ENCODE measurements at regions not wholly inside any gene's neighbourhood (a gene's known extent, or its start where the extent isn't known, plus 50 kb on each side); places are given as distances from the start of the nearest gene placed in this dataset.
"Not testable (repeated sequence)": the region's sequence is repeated elsewhere in the genome, so short reads cannot be mapped to it uniquely, and the experiment has no call there.

DNA sequence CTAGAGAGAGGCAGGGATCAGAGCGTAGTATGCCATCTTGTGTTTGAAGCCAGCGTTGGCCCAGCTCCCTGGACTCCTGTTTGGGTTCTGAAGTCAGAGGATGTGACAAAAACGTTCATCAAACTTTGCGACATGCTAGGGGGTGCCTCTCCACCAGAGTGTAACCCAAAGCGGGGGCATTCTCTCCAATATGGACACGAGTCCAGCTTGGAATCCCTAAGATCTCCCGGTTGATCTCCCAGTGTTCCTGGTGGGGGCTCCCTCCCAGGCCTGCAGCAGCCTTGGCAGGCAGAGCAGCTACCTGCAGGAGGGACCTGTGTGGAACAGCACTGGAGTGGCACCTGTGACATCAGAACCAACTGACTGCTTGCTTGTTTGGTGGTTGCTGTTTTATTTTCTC, 218.8 kb upstream of the ECI2 start:
- no peak for DNase-seq (ENCODE audit: low read depth in 2 of 2)

DNA sequence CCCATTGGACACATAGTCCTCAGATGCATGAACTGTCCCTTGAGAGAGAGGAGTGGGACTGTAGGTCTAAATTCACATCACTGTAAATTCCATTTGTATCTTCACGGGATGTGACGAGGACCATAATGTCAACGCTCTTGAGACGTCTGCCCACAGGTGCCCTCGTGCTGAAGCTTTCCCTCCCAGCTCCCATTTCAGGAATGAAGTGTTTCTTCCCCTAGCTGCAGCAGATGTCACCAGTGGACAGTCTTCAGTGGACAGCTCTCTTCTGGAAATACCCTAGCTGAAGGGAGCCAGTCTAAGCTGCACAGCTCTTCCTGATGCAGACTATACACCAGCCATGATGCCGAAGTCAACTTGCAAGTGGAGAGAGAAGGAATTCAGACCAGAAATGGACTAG, 217.4 kb upstream of the ECI2 start:
- no peak for DNase-seq (ENCODE audit: low read depth in 2 of 2)

DNA sequence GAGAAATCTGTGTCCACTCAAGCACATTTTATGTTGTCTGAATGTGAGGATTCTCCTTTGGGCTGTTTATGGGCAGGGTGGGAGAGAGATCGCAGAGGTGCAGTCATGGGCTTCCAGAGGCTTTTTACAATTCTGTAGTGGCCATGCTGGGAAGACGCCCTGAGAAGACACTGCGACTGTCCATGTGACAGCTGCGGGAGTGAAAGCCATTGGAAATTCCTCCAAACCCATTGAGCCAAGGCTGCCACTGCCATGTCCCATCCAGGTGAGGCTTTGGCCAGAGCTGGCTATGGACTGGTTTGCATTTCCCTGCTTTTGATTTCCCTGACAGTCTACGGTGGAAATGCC, 216.9 kb upstream of the ECI2 start:
- no peak for DNase-seq (ENCODE audit: low read depth in 2 of 2)

DNA sequence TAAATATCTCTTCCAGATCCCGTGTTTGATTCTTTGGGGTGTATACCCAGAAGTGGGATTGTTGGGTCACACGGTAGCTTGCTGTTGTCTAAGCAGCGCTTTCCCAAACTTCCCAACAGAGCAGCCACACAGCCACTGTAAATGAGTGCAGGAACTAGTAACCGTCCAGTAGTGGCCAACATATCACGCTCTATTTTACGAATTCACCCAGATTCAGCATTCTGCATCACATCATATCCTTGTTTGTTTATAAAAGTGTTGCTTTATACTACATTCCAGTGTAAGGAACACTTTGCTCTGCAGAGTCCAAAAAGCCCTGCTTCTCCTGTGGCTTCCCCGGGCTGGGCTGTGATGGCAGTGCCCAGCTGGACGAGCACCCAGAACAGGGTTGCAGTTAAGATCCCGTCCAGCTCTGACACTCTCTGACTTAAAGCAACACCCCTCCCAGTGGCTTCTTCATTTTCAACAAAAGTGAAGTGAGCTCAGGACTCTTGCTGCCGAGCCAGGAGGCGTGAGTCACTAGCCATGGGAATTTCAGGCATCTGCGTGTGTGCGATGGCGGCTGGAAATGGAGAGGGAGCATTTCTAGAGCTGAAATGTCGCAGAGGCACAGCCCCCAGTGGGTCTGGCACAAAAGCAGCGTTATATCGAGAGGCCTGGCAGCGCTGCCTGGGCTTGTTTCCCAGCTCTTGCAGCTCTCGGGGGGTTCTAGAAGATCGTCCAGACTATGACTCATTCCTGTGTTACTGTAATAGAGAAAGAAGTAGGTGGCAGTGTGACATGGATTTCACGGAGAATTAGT, 216.3 kb upstream of the ECI2 start:
- no peak for DNase-seq (ENCODE audit: low read depth in 2 of 2)

DNA sequence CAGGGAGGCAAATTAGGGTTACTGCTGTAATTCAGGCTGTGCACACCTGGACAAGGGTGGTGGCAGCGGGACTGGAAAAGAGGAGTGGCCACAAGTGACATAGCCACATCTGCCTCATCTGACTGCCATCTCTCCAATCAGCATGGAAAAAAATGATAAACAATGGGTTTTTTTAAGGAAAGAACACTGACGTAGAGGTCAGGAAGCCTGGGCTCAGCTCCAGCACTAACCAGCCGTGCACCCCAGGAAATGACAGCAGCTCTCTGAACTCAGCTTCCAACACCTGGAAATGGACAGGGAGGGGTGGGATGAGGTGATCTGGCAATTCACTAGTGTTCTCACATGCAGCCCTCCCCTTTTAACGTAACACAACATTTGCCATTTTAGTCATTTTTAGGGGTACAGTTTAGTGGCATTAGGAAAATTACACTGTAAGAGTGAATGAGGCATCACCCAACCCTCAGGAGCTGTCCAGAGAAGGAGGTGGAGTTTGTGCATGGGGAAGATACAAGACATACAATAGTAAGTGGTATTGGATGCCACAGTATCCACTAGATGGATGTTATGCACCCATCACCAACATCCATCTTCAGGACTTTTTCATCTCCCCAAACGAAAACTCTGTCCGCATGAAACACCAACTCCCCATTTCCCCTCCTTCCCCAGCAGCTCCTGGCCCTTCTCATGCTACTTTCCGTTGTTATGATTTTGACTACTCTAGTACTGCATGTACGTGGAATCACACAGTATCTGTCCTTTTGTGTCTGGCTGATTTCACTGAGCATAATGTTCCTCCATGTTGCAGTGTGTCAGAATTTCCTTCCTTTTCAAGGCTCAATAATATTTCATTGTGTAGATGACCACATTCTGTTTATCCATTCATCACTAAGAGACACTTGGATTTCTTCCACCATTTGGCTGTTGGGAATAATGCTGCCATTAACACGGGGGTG, 215.5 kb upstream of the ECI2 start:
- no peak for DNase-seq (ENCODE audit: low read depth in 2 of 2)

DNA sequence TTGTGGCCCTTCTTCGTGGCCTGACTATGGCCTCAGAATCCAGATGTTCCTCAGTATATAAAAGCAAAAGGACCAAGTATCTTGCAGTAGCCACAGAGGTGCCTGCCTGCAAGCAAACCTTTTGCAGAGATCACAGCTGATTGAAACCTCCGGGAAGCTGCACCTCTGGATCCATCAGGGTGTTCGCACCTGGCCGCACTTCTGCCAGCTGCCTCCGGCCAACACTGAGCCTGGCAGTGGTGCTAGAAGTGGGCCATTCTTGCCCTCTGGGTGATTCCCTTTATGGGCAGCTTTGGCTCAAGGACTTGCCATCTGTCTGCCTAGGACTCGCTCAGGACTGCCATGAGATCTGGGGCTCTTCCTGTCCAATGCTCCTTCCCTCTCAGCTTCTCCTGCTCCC, 214.6 kb upstream of the ECI2 start:
- no peak for DNase-seq (ENCODE audit: low read depth in 2 of 2)

DNA sequence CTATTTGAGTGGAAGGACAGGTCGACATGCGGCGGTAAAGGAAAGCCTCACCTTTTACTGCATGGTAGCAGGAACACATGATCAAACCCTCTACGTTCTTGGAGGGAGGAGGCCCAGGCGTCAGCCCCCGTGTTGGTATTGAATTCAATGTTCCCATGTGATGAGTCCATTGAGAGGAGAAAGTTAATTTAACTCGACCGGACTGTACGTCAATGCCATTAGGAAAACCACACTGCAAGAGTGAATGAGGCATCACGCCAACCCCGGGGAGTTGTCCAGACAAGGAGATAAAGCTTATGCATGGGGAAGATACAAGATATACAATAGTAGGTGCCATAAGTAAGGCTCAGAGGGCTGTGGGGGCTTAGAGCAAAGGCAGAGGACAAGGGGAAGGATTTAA, 213.9 kb upstream of the ECI2 start:
- no peak for DNase-seq (ENCODE audit: low read depth in 2 of 2)

DNA sequence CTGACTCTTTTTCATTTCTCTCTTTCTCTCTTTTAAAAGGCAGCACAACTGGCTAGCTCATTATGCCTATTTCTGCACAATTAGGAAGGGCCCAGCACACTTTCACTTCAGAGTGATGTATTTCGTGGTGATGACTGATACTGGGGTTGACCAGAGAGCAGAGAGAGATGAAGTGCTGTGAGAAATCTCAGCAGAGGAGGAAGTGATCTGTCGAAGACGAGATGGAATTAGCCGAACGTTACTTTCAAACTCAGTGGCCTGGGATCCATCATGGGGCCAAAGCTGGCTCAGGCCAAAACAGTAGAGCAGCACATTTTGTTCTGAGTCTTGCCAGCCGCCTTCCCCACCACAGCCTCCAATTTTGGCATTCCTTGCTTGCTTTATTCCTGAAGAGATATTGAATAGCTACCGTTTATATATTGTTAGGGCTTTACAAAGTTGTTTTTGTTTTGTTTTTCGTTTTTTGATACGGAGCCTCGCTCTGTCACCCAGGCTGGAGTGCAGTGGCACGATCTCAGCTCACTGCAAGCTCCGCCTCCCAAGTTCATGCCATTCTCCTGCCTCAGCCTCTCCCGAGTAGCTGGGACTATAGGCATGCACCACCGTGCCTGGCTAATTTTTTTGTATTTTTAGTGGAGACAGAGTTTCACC, 213.2 kb upstream of the ECI2 start:
- DNase-seq (ENCODE audit: low read depth in 2 of 2): no peak

DNA sequence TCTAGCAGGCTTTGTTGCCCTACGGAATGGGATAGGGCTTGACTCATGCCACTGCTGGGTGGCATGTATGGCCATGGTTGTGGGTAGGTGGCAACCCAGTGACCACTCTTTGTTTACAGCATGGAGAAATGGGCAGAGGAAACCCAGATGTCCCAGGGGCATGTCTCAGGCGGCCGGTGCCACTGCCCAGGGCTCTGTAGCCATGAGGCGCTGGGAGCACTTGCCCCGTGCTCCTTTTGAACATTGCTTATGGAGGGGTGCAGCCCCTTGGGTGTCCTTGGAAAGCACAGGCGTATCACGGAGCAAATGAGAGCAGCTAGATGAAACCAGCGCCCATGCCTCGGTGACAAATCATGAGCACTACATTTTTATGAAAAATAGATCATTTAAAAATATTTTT, 212.5 kb upstream of the ECI2 start:
- no peak for DNase-seq (ENCODE audit: low read depth in 2 of 2)

DNA sequence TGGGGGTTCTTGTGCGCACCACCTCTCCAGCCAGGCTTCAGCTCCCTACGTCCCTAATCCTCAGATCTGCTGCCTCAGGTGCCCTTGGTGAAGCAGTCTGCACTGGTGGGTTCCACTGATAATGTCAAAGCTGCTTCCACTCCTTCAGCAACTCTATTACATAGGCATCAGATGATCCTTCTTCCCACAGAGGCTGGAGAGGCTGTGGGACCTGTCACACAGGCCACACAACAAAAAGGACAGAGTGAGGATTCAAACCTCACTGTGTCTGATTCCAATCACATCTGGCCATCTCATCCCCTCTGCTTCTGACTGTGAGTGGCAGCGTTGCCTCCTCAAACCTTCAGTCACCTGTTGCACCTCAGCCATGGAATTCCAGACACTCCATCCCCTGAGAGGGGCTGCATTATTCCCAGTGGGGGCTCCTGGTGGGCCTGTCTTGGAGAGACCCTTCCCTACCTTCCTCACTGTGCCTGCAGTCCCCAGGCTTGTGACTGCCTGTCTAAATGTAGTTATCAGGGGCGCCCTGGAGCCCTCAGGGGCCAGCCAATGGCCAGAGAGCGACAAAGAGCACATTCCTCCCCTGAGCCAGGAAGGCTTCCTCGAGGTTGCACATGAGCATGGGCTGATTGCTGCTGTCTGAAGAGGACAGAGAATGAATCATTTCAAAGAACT, 211.4 kb upstream of the ECI2 start:
- DNase-seq (ENCODE audit: low read depth in 2 of 2): no peak

DNA sequence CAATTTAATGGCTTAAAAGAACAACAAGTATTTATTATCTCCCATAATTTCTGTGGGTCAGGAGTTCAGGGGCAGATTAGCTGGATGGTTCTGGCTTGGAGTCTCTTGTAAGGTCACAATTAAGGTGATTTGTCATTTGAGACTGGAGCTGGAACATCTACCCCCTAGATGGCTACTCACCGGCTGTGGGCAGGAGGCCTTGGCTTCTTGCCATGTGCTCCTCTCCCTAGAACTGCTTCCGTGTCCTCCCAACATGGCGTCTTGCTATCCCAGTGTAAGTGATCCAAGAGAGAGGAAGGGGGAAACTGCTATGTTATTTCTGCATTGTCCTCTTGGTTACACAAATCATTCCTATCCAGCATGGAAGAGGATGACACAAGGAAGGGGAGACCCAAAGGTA, 210.2 kb upstream of the ECI2 start:
- DNase-seq (ENCODE audit: low read depth in 2 of 2): no peak

DNA sequence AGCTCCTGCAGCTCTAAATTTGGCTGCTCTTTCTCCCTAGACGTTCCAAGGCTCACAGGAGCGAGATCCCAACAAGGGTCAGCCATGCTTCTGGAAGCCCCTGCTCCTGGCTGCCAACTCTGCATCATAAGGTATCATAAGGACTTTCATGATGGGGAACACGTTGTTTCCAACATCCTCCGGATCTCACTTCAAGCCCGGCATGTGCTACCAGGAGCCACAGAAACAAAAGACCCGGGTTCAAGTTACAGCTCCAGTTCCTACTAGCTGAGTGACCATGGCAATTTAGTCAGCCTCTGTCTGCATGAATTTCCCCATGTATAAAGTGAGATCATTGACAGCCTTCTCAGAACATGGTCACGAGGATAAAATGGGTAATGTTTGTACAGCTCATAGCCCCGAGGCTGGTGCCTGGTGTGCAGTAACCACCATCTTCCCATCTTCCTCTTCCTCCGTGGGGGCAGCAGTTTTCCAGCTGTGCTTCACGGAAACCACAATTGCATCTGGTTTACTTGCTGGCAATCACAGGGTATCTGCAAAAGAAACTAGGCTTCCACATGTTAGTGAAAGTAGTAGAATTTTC, 209.0 kb upstream of the ECI2 start:
- no peak for DNase-seq (ENCODE audit: low read depth in 2 of 2)

DNA sequence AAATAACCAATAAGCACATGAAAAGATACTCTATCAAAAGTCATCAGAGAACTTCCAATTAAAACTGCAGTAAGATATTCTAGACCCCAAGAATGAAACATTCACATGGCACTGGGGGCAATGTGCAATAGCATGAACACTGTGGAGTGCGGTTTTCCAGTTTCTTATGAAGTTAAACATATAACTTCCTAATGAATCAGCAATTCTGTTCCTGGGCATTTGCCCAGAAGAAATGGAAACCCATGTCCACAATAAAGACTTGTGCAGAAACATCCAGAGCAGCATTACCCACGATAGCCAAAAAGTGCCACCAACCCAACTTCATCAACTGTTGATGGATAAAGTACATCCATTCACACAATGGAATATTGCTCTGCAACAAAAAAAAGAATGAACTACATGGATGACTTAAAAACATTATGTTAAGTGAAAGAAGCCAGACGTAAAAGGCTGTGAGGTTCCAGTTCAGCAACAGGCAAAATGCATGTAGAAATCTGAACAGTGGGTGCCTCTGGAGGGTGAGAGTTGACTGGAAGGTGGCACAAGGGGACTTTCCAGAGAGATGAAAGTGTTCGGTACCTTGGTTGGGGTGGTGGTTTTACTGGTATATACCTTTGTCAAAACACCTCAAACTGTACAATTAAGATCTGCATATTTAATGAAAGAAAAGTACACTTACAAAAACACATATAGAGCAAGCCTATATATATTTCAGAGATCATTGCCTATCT, 207.2 kb upstream of the ECI2 start:
- no peak for DNase-seq (ENCODE audit: low read depth in 2 of 2)

DNA sequence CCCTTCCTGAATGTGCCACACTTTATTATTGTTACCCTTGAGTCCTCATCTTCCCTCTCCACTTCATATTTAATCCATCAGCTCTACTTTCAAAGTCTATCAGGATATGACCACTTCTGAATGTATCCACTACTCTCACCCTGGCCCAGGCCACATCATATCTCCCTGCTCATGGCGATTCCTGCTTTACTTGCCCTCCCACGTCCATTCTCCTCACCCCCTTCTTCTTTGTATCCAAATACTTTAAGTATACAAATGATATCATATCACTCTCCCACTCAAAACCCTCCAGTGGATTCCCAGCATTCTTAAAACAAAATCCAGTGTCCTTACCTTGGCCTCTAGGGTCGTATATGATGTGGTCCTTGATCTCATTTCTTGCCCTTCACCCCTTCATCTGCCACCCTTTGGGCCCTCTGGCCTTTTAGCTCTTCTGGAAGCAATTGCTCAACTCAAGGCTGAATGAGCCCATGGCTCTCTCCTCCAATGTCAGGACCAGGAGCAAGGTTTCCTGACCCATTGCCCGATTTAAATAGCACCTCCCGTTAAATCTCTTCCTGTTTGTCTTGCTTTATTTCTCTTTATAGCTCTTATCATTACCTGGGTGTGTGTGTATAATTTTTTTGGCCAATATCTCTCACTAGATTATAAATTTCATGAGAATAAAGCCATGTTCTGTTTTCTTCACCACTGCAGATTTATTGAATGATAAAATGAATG, 205.9 kb upstream of the ECI2 start:
- DNase-seq (ENCODE audit: low read depth in 2 of 2): no peak

DNA sequence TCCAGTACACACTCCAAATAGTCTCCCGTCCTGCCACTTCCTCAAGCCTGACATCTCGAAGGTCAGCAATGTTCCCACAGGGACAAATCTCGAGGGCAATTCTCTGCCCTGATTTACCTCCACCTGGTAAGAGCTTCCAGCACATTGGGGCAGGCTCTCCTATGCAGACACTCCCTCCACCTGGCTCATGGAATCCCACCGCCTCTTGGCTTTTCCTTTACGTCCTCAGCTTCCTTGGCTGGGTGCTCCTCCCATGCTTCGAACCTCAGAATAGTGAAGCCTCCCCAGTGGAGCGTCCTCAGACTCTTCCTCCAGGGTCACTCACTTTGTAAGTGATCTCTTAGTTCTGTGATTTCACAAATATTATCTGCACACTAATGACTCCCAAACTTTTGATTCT, 205.2 kb upstream of the ECI2 start:
- DNase-seq (ENCODE audit: low read depth in 2 of 2): no peak

DNA sequence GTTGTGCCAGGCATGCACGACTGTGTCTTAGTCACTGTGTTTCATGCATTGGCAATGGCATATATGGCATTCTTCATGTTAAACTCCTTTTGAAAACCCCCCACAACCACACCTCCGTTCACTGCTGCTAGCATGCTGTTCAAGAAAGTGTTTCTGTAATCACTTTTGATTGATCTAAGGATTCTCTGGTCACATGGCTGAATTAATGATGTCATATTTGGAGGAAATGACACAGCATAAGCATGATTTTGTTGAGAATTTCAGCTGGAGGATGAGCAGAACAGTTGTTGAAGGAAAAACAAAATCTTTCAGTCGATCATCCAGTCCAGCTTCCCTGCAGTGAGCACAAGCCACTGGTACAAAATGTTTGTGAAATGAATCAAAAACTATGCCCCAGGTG, 203.5 kb upstream of the ECI2 start:
- no peak for DNase-seq (ENCODE audit: low read depth in 2 of 2)

DNA sequence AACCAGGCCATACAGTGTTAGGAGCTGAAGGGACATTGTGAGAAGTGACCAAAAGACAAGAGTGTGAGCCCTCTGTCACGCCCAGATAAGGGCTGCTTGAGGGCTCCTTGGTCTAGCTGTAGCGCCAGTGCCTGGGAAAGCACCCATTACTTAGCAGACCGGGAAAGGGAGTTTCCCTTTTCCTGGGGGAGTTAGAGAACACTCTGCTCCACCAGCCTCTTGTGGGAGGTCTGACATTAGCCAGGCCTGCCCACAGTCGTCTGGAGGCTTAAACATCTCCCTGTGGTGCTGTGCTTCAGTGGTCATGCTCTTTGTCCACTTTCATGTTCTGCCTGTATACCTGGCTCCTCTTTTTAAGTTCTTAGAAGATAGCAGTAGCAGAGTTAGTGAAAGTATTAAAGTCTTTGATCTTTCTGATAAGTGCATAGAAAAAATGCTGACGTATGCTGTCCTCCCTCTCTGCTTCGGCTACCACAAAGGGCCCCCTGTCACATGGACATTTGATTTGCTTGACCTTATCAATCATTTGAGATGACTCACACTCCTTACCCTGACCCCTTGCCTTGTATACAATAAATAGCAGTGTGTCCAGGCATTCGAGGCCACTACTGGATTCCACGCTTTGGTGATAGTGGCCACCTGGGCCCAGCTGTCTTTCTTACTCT, 201.5 kb upstream of the ECI2 start:
- DNase-seq (ENCODE audit: low read depth in 2 of 2): no peak

DNA sequence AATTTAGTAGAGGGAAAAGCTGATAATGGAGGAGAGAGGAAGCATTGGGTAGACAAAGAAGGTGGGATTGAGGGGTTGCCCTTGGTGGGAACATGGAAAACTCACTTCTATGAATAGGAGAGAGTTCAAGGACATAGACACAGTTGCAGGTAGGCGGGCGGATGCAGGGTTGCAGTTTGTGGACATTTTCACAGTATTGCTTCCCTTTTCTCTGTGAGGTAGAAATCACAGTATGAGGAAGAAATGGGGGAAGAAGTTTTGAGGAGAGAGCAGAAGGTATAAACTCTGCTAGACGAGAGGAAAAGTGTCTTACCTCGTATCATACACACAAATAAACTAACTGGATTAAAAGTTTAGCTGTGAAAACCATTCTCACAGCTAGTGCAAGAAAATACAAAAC, 200.7 kb upstream of the ECI2 start:
- no peak for DNase-seq (ENCODE audit: low read depth in 2 of 2)

DNA sequence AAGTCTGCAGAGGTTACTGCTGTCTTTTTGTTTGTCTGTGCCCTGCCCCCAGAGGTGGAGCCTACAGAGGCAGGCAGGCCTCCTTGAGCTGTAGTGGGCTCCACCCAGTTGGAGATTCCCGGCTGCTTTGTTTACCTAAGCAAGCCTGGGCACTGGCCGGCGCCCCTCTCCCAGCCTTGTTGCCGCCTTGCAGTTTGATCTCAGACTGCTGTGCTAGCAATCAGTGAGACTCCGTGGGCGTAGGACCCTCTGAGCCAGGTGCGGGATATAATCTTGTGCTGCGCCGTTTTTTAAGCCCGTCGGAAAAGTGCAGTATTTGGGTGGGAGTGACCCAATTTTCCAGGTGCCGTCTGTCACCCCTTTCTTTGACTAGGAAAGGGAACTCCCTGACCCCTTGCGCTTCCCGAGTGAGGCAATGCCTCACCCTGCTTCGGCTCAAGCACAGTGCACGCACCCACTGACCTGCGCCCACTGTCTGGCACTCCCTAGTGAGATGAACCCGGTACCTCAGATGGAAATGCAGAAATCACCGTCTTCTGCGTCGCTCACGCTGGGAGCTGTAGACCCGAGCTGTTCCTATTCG, 198.9 kb upstream of the ECI2 start:
- not testable (repeated sequence) for DNase-seq (ENCODE audit: low read depth in 2 of 2)
